ENCODE measurements at regions not wholly inside any gene's neighbourhood (a gene's known extent, or its start where the extent isn't known, plus 50 kb on each side); places are given as distances from the start of the nearest gene placed in this dataset.

DNA sequence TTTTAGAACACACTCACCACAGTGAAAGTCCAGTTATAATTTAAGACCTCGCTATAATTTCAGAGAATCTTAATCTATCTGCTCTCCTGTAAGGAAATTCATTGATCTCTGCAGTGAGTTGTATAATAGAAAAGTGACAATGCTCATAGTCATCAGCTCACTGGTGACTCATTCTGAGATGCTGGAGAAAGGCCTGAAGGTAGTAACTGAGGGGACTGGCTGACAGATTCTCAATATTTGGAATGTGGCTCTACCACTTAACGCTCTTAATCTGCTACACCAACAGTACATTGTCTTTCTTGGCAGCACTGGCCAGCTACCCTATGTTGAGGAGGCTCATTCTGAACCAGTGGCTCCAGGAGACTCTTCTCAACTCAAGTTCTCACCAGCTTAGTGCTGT is 246.1 kb downstream of the RPRM start:
- ChIA-PET CTCF (no interaction called here), POLR2A (no interaction called here)
- H2AFZ ChIP-seq (ENCODE audit: insufficient read depth, low read depth, low read length, poor library complexity, severe bottlenecking): no peak overlapping the region
- intact Hi-C loops (cut with micrococcal nuclease): no loop called here
- H3K4me2 ChIP-seq (replicated peaks; ENCODE audit: low read depth, low read length, poor library complexity, severe bottlenecking): no peak overlapping the region
- no peaks in the 10 kb centered on the region for H3K4me1 ChIP-seq (ENCODE audit: control insufficient read depth in 2 of 2, insufficient read depth in 2 of 2, low read length in 2 of 2)
- no peaks in the 10 kb centered on the region for H3K36me3 ChIP-seq (replicated peaks in 1 of 2; ENCODE audit: control extremely low read depth in 1 of 2, control insufficient read depth in 1 of 2, extremely low read depth in 1 of 2, insufficient read depth in 2 of 2, low read length in 1 of 2)
- H3K9me3 Mint-ChIP-seq (ENCODE audit: insufficient read depth): no peaks in the 10 kb centered on the region
- peaks cover 2% of the 10 kb centered on the region for H3K4me1 Mint-ChIP-seq
- H3K27me3 Mint-ChIP-seq: no peaks in the 10 kb centered on the region
- H3K4me3 Mint-ChIP-seq: no peak overlapping the region
- no peaks in the 10 kb centered on the region for H4K20me1 ChIP-seq (ENCODE audit: control insufficient read depth, insufficient read depth, low read length, poor library complexity, severe bottlenecking)
- no peak overlapping the region for H3K4me3 ChIP-seq (ENCODE audit: control extremely low read depth in 1 of 5, extremely low read depth in 1 of 5, insufficient read depth in 1 of 5, low read depth in 2 of 5, low read length in 4 of 5)
- no peak overlapping the region for H3K27ac ChIP-seq (ENCODE audit: low read length in 2 of 2)
- H3K27me3 ChIP-seq (replicated peaks in 1 of 4; ENCODE audit: control extremely low read depth in 1 of 4, control insufficient read depth in 3 of 4, insufficient read depth in 4 of 4, low read length in 3 of 4): no peaks in the 10 kb centered on the region
- no peak overlapping the region for H3K9ac ChIP-seq (ENCODE audit: low read length)
- 88% methylated on average over 1 of the region's 2 CpGs for WGBS (ENCODE audit: insufficient coverage)
- H3K9me3 ChIP-seq (ENCODE audit: control extremely low read depth in 1 of 3, control insufficient read depth in 2 of 3, insufficient read depth in 1 of 3, low read length in 2 of 3): no peaks in the 10 kb centered on the region
- H3K27ac Mint-ChIP-seq: no peak overlapping the region
- no peaks in the 10 kb centered on the region for H3K79me2 ChIP-seq (ENCODE audit: control insufficient read depth, insufficient read depth, low read length)
- TF ChIP-seq, protein P1, sequence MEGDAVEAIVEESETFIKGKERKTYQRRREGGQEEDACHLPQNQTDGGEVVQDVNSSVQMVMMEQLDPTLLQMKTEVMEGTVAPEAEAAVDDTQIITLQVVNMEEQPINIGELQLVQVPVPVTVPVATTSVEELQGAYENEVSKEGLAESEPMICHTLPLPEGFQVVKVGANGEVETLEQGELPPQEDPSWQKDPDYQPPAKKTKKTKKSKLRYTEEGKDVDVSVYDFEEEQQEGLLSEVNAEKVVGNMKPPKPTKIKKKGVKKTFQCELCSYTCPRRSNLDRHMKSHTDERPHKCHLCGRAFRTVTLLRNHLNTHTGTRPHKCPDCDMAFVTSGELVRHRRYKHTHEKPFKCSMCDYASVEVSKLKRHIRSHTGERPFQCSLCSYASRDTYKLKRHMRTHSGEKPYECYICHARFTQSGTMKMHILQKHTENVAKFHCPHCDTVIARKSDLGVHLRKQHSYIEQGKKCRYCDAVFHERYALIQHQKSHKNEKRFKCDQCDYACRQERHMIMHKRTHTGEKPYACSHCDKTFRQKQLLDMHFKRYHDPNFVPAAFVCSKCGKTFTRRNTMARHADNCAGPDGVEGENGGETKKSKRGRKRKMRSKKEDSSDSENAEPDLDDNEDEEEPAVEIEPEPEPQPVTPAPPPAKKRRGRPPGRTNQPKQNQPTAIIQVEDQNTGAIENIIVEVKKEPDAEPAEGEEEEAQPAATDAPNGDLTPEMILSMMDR (IDR thresholded peaks at IDR 0.05): no peak
- no peak for TF ChIP-seq EZH2 (IDR thresholded peaks at IDR 0.05; ENCODE audit: borderline replicate concordance, insufficient read depth, low read depth, low read length, poor library complexity, severe bottlenecking)
- ATAC-seq (ENCODE audit: low read depth) (no peak), DNase-seq (no peak)

DNA sequence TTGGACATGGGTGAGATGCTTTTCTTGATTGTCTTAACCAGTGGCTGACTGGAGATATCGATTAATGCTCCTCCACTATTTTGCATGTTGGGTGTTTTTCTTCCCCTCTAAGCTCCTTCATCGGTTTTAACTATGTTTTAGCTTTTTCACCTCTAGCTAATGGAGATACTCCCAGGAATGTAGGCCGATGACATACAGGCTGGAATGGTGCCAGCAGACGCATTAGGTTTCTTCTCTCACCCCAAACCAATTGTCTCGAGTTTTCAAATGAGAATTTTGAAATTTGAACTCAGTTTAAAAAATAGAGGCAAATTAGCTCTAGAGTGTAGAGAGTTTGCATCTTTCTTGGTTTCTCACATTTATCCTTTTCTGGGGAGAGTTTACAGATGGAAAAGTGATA is 247.6 kb downstream of the RPRM start:
- Histone ChIP-seq H3K27me3 (replicated peaks in 1 of 4; ENCODE audit: control extremely low read depth in 1 of 4, control insufficient read depth in 3 of 4, insufficient read depth in 4 of 4, low read length in 3 of 4) (no peaks in the 10 kb centered on the region), H3K79me2 (ENCODE audit: control insufficient read depth, insufficient read depth, low read length) (no peaks in the 10 kb centered on the region), H3K4me3 (ENCODE audit: control extremely low read depth in 1 of 5, extremely low read depth in 1 of 5, insufficient read depth in 1 of 5, low read depth in 2 of 5, low read length in 4 of 5) (no peak overlapping the region), H3K4me2 (replicated peaks; ENCODE audit: low read depth, low read length, poor library complexity, severe bottlenecking) (no peak overlapping the region), H2AFZ (ENCODE audit: insufficient read depth, low read depth, low read length, poor library complexity, severe bottlenecking) (no peak overlapping the region), H3K27ac (ENCODE audit: low read length in 2 of 2) (no peak overlapping the region), H3K36me3 (replicated peaks in 1 of 2; ENCODE audit: control extremely low read depth in 1 of 2, control insufficient read depth in 1 of 2, extremely low read depth in 1 of 2, insufficient read depth in 2 of 2, low read length in 1 of 2) (no peaks in the 10 kb centered on the region), H3K9ac (ENCODE audit: low read length) (no peak overlapping the region), H3K4me1 (ENCODE audit: control insufficient read depth in 2 of 2, insufficient read depth in 2 of 2, low read length in 2 of 2) (no peaks in the 10 kb centered on the region), H3K9me3 (ENCODE audit: control extremely low read depth in 1 of 3, control insufficient read depth in 2 of 3, insufficient read depth in 1 of 3, low read length in 2 of 3) (peaks cover 0 to 1% (median 0%) of the 10 kb centered on the region in 3 donors), H4K20me1 (ENCODE audit: control insufficient read depth, insufficient read depth, low read length, poor library complexity, severe bottlenecking) (no peaks in the 10 kb centered on the region)
- DNase-seq (no peak), ATAC-seq (ENCODE audit: low read depth) (no peak)
- Mint-ChIP-seq H3K9me3 (ENCODE audit: insufficient read depth) (no peaks in the 10 kb centered on the region), H3K4me1 (peaks cover 2% of the 10 kb centered on the region), H3K4me3 (no peak overlapping the region), H3K27ac (no peak overlapping the region), H3K27me3 (no peaks in the 10 kb centered on the region)
- 93% methylated on average over 2 of the region's 5 CpGs for WGBS (ENCODE audit: insufficient coverage)
- TF ChIP-seq, protein P1 (IDR thresholded peaks at IDR 0.05): no peak
- no peak for TF ChIP-seq EZH2 (IDR thresholded peaks at IDR 0.05; ENCODE audit: borderline replicate concordance, insufficient read depth, low read depth, low read length, poor library complexity, severe bottlenecking)
- intact Hi-C loops (cut with micrococcal nuclease): no loop called here
- ChIA-PET POLR2A (no interaction called here), CTCF (no interaction called here)
